ENCODE measurements at regions not wholly inside any gene's neighbourhood (a gene's known extent, or its start where the extent isn't known, plus 50 kb on each side); places are given as distances from the start of the nearest gene placed in this dataset.

- TF ChIP-seq EZH2 (IDR thresholded peaks at IDR 0.05) (no peak), FOXP2 (optimal IDR thresholded peaks at IDR 0.05; ENCODE audit: control extremely low read depth, extremely low read length, insufficient read depth) (no peak), POLR2AphosphoS5 (IDR thresholded peaks at IDR 0.05; ENCODE audit: borderline replicate concordance, low read depth, low read length) (no peak)
- H3K9ac ChIP-seq (ENCODE audit: insufficient read length): no peak overlapping the region
- no peak overlapping the region for H3K4me3 ChIP-seq
- DNase-seq (ENCODE audit: low read depth, low spot score): no peak
- H3K9me3 ChIP-seq (ENCODE audit: low read depth, low read length): no peaks in the 10 kb centered on the region
- H3K36me3 ChIP-seq (ENCODE audit: insufficient read depth, low read length): no peaks in the 10 kb centered on the region
- H3K27ac ChIP-seq: no peak overlapping the region
Measured at GRCh38 chr11:44404736-44405395, 94.9 kb upstream of the ALX4 start.

DNA sequence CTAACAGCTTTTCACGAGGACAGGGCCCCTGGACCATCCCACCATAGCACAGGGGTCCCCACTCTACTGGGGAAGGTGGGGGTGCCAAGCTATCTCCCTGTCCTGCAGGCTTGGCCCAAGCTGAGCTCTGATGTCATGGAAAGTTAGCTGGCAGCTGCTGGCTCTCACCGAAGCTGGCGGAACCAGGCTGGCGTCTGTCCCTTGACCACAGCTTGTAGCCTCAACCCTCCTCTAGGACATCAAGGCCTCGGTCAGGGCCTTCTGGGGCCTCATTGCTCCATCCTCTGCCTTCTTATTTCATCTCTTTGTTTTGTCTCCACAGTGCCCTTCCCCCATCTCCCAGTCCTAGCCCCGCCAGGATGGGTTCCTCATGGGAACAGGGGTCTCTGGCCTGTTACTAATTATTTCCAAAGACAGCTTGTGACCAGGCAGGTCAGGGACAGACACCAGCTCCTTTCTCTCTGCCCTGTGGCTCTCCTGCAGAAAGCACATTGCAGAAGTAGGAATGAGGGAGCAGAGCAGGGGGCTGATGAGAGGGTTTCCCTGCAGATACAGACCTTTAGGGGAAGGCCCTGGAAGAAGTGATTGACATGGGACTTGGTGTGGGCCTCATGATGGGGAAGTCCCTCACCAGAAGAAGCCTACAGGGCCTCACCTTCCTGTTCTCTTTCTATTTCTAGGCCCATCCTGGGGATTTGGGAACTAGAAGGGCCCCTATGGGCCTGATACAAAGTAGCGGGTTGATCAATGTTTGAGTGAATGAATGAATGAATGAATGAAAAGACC lies 97.5 kb upstream of the ALX4 start:
- TF ChIP-seq EZH2 (IDR thresholded peaks at IDR 0.05): no peak
- TF ChIP-seq FOXP2 (optimal IDR thresholded peaks at IDR 0.05; ENCODE audit: control extremely low read depth, extremely low read length, insufficient read depth): no peak
- no peak for TF ChIP-seq POLR2AphosphoS5 (IDR thresholded peaks at IDR 0.05; ENCODE audit: borderline replicate concordance, low read depth, low read length)
- Histone ChIP-seq H3K36me3 (ENCODE audit: insufficient read depth, low read length) (no peaks in the 10 kb centered on the region), H3K9me3 (ENCODE audit: low read depth, low read length) (no peaks in the 10 kb centered on the region), H3K27ac (no peak overlapping the region), H3K9ac (ENCODE audit: insufficient read length) (no peak overlapping the region), H3K4me3 (no peak overlapping the region)
- no peak for DNase-seq (ENCODE audit: low read depth, low spot score)

- no peak for DNase-seq (ENCODE audit: low read depth, low spot score)
- Histone ChIP-seq H3K27ac (no peak overlapping the region), H3K9ac (ENCODE audit: insufficient read length) (no peak overlapping the region), H3K9me3 (ENCODE audit: low read depth, low read length) (no peaks in the 10 kb centered on the region), H3K4me3 (no peak overlapping the region), H3K36me3 (ENCODE audit: insufficient read depth, low read length) (no peaks in the 10 kb centered on the region)
- no peak for TF ChIP-seq FOXP2 (optimal IDR thresholded peaks at IDR 0.05; ENCODE audit: control extremely low read depth, extremely low read length, insufficient read depth)
- TF ChIP-seq POLR2AphosphoS5 (IDR thresholded peaks at IDR 0.05; ENCODE audit: borderline replicate concordance, low read depth, low read length): no peak
- TF ChIP-seq EZH2 (IDR thresholded peaks at IDR 0.05): no peak
Measured at GRCh38 chr11:44408141-44408540, 98.2 kb upstream of the ALX4 start.

GRCh38 chr11:44408711-44409470 lies 99.0 kb upstream of the ALX4 start:
- no peaks in the 10 kb centered on the region for H3K9me3 ChIP-seq (ENCODE audit: low read depth, low read length)
- no peaks in the 10 kb centered on the region for H3K36me3 ChIP-seq (ENCODE audit: insufficient read depth, low read length)
- H3K27ac ChIP-seq: no peak overlapping the region
- TF ChIP-seq FOXP2 (optimal IDR thresholded peaks at IDR 0.05; ENCODE audit: control extremely low read depth, extremely low read length, insufficient read depth) (no peak), POLR2AphosphoS5 (IDR thresholded peaks at IDR 0.05; ENCODE audit: borderline replicate concordance, low read depth, low read length) (no peak), EZH2 (IDR thresholded peaks at IDR 0.05) (no peak)
- no peak for DNase-seq (ENCODE audit: low read depth, low spot score)
- no peak overlapping the region for H3K4me3 ChIP-seq
- no peak overlapping the region for H3K9ac ChIP-seq (ENCODE audit: insufficient read length)

- H3K9me3 ChIP-seq (ENCODE audit: low read depth, low read length): no peaks in the 10 kb centered on the region
- H3K9ac ChIP-seq (ENCODE audit: insufficient read length): no peak overlapping the region
- H3K27ac ChIP-seq: no peak overlapping the region
- TF ChIP-seq POLR2AphosphoS5 (IDR thresholded peaks at IDR 0.05; ENCODE audit: borderline replicate concordance, low read depth, low read length): no peak
- no peak for TF ChIP-seq FOXP2 (optimal IDR thresholded peaks at IDR 0.05; ENCODE audit: control extremely low read depth, extremely low read length, insufficient read depth)
- no peak for TF ChIP-seq EZH2 (IDR thresholded peaks at IDR 0.05)
- DNase-seq (ENCODE audit: low read depth, low spot score): no peak
- H3K36me3 ChIP-seq (ENCODE audit: insufficient read depth, low read length): no peaks in the 10 kb centered on the region
- no peak overlapping the region for H3K4me3 ChIP-seq
Measured at GRCh38 chr11:44409558-44410236, 99.8 kb upstream of the ALX4 start.

GRCh38 chr11:44416776-44417175 lies 106.8 kb upstream of the ALX4 start:
- Histone ChIP-seq H3K9me3 (ENCODE audit: low read depth, low read length) (no peaks in the 10 kb centered on the region), H3K36me3 (ENCODE audit: insufficient read depth, low read length) (no peaks in the 10 kb centered on the region), H3K4me3 (no peak overlapping the region), H3K27ac (no peak overlapping the region), H3K9ac (ENCODE audit: insufficient read length) (no peak overlapping the region)
- TF ChIP-seq EZH2 (IDR thresholded peaks at IDR 0.05) (no peak), FOXP2 (optimal IDR thresholded peaks at IDR 0.05; ENCODE audit: control extremely low read depth, extremely low read length, insufficient read depth) (no peak), POLR2AphosphoS5 (IDR thresholded peaks at IDR 0.05; ENCODE audit: borderline replicate concordance, low read depth, low read length) (no peak)
- DNase-seq (ENCODE audit: low read depth, low spot score): no peak

- Histone ChIP-seq H3K9me3 (ENCODE audit: low read depth, low read length) (no peaks in the 10 kb centered on the region), H3K27ac (no peak overlapping the region), H3K4me3 (no peak overlapping the region), H3K9ac (ENCODE audit: insufficient read length) (no peak overlapping the region), H3K36me3 (ENCODE audit: insufficient read depth, low read length) (no peaks in the 10 kb centered on the region)
- no peak for DNase-seq (ENCODE audit: low read depth, low spot score)
- TF ChIP-seq FOXP2 (optimal IDR thresholded peaks at IDR 0.05; ENCODE audit: control extremely low read depth, extremely low read length, insufficient read depth) (no peak), EZH2 (IDR thresholded peaks at IDR 0.05) (no peak), POLR2AphosphoS5 (IDR thresholded peaks at IDR 0.05; ENCODE audit: borderline replicate concordance, low read depth, low read length) (no peak)
Measured at GRCh38 chr11:44417731-44418455, 108.0 kb upstream of the ALX4 start.

Measured in SK-N-MC (cell line).